GM19467 (cell line): ENCODE measurements at regions not wholly inside any gene's neighbourhood (a gene's known extent, or its start where the extent isn't known, plus 50 kb on each side); places are given as distances from the start of the nearest gene placed in this dataset.
"Not testable (repeated sequence)": the region's sequence is repeated elsewhere in the genome, so short reads cannot be mapped to it uniquely, and the experiment has no call there.

Experiments
- ATAC-seq: cut with Tn5 transposase; IDR thresholded peaks from one replicate; pipeline ENCODE4 v1.9.1; 2021; ENCODE audit warnings: mild to moderate bottlenecking, moderate library complexity; ENCODE audit not compliant: unreplicated experiment

GRCh38 chr4:58871509-58871908 is 1761.3 kb upstream of the IGFBP7 start:
- ATAC-seq, result no peak

DNA sequence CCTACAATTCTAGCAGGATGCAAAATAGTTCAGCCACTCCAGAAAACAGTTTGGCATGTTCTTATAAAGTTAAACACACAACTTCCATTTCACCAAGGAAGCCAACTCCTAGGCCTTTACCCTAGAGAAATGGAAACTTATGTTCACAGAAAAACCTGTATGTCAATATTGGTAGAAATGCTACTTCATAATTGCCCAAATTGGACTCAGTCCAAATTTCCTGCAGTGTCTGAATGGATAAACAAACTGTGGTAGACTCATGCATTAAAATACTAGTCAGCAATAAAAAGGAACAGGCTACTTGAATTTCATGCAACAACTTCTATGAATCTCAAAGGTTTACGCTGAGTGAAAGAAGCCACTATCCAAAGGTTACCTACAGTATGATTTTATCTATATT is 1738.8 kb upstream of the IGFBP7 start:
- no peak for ATAC-seq

GRCh38 chr4:58843455-58843854 is 1733.3 kb upstream of the IGFBP7 start:
- no peak for ATAC-seq

GRCh38 chr4:58833126-58833525 is 1722.9 kb upstream of the IGFBP7 start:
- no peak for ATAC-seq

DNA sequence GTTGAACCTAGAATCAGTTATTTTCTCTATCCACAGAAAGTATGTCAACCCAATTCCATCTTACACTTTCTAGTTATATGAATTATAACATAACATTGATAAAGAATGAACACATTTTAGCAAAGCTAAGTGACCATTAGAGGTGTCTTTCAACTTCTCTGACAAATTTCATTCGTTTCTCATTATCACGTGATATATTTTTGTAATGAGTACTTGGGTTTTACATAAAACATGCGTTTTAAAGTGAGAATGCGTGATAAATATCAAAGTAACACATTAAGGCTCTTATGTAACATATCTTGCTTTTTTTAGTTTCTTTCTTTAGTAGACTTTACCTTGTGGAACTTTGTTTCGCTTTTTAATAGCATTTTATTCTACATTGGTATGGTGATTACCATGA is 1715.1 kb upstream of the IGFBP7 start:
- no peak for ATAC-seq

GRCh38 chr4:58818560-58818959 is 1708.4 kb upstream of the IGFBP7 start:
- ATAC-seq, result not testable (repeated sequence)

DNA sequence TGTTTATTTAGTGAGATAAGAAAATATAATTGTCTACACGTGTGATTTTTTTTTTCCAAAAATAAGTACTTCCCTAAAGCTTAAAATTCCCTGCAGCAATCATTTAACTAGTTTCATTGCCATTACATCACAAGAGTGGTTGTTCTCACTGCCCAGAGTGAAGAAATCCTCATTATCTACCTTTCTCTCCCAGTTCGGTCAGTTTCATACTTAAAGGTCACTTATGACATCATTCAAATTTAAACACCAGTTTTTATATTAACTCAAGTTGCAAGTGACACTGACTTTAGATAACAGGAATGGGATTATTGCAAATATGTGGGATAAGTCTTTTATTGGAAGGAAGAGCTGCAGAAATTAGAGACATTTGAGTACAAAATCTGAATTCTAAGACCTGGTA is 1699.8 kb upstream of the IGFBP7 start:
- no peak for ATAC-seq

DNA sequence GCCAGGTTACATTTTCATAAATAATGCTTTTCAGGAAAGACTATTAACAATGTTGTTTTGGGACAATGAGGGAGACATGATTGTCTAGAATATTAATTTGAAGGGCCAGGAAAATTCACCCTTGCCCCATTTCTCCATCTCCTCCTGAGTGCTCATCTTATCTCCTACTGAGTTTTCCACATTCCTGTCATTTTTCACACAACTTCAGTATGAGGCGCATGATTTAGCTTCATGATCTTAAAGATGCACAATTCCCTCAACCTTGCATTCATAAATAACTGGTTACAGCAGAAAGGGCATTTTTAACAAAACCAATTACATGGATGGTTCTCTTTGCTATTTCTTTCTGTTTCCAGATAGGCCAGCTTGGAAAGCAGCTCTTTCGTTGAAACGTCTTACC is 1699.2 kb upstream of the IGFBP7 start:
- no peak for ATAC-seq

- ATAC-seq, result no peak
Measured at GRCh38 chr4:58808817-58809216, 1698.6 kb upstream of the IGFBP7 start.

- no peak for ATAC-seq
Measured at GRCh38 chr4:58807843-58808615, 1697.8 kb upstream of the IGFBP7 start.

- ATAC-seq, result no peak
Measured at GRCh38 chr4:58776627-58777026, 1666.4 kb upstream of the IGFBP7 start.

- ATAC-seq, result no peak
Measured at GRCh38 chr4:58767598-58767997, 1657.4 kb upstream of the IGFBP7 start.

DNA sequence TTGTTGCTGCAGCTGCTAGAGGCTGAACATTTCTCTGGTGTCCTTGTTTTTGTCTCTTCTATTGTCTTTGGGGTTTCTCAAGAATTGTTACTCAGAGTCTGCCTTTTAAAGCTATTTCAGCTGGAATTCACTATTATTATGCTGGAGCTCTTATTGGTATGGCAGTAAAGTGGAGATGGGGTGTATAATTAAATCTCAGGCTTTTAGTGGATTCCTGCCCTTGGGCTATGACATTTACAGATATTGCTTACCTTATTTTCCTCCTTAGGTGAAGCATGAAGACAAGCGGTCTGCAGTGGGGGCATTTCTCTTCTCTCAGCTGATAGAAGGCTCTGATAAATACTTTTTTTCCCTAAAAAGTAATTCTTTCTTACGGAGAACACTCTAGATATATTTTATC is 1656.6 kb upstream of the IGFBP7 start:
- ATAC-seq, result no peak

- ATAC-seq, result no peak
Measured at GRCh38 chr4:58761563-58761962, 1651.4 kb upstream of the IGFBP7 start.

- no peak for ATAC-seq
Measured at GRCh38 chr4:58760737-58761136, 1650.6 kb upstream of the IGFBP7 start.

GRCh38 chr4:58760100-58760499 is 1649.9 kb upstream of the IGFBP7 start:
- ATAC-seq, result no peak

DNA sequence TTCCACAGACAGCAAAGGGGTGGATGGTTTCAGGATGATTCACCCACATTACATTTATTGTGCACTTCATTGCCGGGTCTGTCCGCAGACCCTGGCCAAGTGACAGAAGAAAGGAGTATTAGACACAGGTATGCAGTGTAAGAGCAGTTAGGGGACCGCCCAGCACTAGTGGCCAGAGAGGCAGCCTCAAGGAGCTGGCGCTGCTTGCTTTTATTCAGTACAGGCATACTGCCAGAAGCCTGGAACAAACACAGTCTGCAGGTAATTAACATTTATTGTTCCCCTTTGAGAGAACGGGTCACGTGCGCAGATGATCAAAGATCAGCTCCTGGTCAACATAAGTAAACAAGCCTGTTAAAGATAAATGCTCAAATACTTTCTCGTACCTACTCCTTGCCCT is 1639.0 kb upstream of the IGFBP7 start:
- no peak for ATAC-seq

DNA sequence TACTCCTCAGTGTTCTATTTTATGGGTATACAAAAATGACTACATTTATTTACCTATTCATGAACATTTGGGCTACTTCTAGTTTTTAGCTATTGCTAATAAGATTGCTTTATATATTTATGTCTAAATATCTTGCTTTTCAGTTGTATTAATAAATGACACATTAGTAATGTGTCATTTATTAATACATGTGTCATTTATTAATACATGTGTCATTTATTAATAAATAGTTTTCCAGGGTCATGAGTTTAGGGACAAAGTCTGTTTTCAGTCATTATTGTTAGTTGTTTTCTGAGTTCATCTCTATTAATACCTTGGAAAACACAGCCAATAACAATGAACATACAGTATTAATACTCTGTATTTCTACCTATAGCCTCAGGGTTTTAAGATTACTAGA is 1630.7 kb upstream of the IGFBP7 start:
- no peak for ATAC-seq

- no peak for ATAC-seq
Measured at GRCh38 chr4:58739275-58739674, 1629.1 kb upstream of the IGFBP7 start.

DNA sequence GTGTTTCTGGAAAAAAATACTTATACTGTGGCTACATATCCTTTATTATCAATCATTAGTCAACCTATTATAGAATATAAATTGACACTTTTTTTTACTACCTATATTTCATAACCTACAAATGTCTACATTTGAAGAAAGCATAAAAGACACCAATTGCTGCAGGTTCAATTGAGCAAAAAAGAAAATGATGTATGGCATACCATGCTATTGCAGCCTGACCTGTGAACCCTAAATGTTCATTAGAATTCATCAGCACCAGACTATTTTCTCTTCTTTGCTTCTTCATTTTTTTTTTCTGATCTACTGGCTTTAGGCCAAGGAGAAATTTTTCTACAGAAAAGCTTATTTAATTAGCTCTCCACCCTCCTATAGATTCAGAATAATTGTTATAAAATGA is 1628.2 kb upstream of the IGFBP7 start:
- no peak for ATAC-seq

GRCh38 chr4:58734030-58734674 is 1624.0 kb upstream of the IGFBP7 start:
- ATAC-seq, result no peak

DNA sequence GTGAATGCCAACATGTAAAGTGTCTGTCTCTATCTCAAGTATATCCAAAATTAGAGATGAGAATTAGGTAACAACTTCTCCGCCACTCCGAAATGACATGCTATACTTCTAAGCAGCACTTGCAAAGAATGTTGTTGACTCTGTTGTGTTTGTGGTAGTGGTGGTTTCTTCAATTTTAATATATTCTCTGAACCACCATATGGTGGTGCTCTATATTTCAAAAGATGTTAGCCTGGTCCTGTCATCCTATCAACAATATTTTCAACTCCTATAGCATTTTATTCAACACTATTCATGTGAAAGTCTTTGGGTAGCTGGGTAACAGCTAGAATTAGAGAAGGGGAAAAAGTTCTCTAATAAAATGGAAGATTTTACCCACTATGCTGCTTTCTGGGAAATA is 1622.8 kb upstream of the IGFBP7 start:
- no peak for ATAC-seq

DNA sequence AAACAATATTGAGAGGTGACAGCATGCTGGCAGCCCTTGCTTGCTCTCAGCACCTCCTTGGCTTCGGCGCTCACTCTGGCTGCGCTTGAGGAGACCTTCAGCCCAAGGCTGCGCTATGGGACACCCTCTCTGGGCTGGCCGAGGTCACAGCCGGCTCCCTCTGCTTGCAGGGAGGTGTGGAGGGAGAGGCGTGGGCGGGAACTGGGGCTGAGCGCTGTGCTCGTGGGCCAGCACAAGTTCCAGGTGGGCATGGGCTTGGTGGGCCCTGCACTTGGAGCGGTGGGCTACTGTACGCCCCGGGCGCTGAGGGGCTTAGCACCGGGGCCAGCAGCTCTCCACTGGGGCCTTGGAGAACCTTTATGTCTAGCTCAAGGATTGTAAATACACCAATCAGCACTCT is 1613.8 kb upstream of the IGFBP7 start:
- no peak for ATAC-seq
